ENCODE measurements at regions not wholly inside any gene's neighbourhood (a gene's known extent, or its start where the extent isn't known, plus 50 kb on each side); places are given as distances from the start of the nearest gene placed in this dataset.

DNA sequence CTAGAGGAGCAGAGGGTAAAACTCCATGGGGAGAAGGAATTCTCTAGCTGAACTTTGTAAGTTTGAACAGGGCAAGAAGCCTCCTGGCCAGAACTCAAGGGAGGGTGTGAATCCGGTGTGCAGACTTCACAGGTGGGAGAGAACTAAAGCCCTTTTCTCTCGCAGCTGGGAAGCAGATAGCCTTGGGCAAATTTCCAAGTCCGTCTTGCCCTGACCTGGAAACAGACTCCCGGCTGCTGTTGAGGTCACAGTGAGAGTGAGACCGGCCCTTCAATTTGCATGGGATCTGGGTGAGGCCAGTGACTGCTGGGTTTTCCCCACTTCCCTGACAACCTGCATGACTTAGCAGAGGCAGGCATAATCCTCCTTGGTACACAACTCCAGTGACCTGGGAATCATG, 94.5 kb upstream of the ZNF827 start:
- Histone ChIP-seq H3K9me3 (ENCODE audit: low read length) (no peaks in the 10 kb centered on the region), H3K27me3 (ENCODE audit: low read length) (no peaks in the 10 kb centered on the region), H3K9ac (ENCODE audit: low read length) (peak overlapping the region; percentile 49), H3K36me3 (ENCODE audit: insufficient read depth, low read length) (no peaks in the 10 kb centered on the region), H3K9me2 (replicated peaks; ENCODE audit: insufficient read depth, low read length) (no peaks in the 10 kb centered on the region), H3K4me3 (ENCODE audit: low read length) (peak overlapping the region; percentile 44), H4K20me1 (ENCODE audit: insufficient read depth, low read depth, low read length) (no peaks in the 10 kb centered on the region), H3K27ac (ENCODE audit: low read length) (peak overlapping the region; percentile 73), H3K4me2 (ENCODE audit: low read depth, low read length, poor library complexity, severe bottlenecking) (peak overlapping the region; percentile 65), H3K4me1 (ENCODE audit: low read length) (peaks cover 55% of the 10 kb centered on the region), H2AFZ (ENCODE audit: low read length) (peak overlapping the region; percentile 98), H3K79me2 (ENCODE audit: low read length) (no peaks in the 10 kb centered on the region)
- peak; percentile 67 for DNase-seq

GRCh38 chr4:146032234-146032860, 93.7 kb upstream of the ZNF827 start:
- Histone ChIP-seq H3K36me3 (ENCODE audit: insufficient read depth, low read length) (no peaks in the 10 kb centered on the region), H3K4me1 (ENCODE audit: low read length) (peaks cover 59% of the 10 kb centered on the region), H3K4me3 (ENCODE audit: low read length) (peak overlapping the region; percentile 44), H3K79me2 (ENCODE audit: low read length) (no peaks in the 10 kb centered on the region), H2AFZ (ENCODE audit: low read length) (peak overlapping the region; percentile 98), H4K20me1 (ENCODE audit: insufficient read depth, low read depth, low read length) (no peaks in the 10 kb centered on the region), H3K9me2 (replicated peaks; ENCODE audit: insufficient read depth, low read length) (no peaks in the 10 kb centered on the region), H3K27ac (ENCODE audit: low read length) (peak overlapping the region; percentile 73), H3K27me3 (ENCODE audit: low read length) (no peaks in the 10 kb centered on the region), H3K9ac (ENCODE audit: low read length) (peak overlapping the region; percentile 49), H3K4me2 (ENCODE audit: low read depth, low read length, poor library complexity, severe bottlenecking) (peak overlapping the region; percentile 65), H3K9me3 (ENCODE audit: low read length) (no peaks in the 10 kb centered on the region)
- DNase-seq = peak; percentile 85

- Histone ChIP-seq H2AFZ (ENCODE audit: low read length) (peak overlapping the region; percentile 69), H3K4me1 (ENCODE audit: low read length) (peaks cover 59% of the 10 kb centered on the region), H3K9me2 (replicated peaks; ENCODE audit: insufficient read depth, low read length) (no peaks in the 10 kb centered on the region), H4K20me1 (ENCODE audit: insufficient read depth, low read depth, low read length) (no peaks in the 10 kb centered on the region), H3K79me2 (ENCODE audit: low read length) (no peaks in the 10 kb centered on the region), H3K9ac (ENCODE audit: low read length) (peak overlapping the region; percentile 5; the same call in 1 of the 2 replicates), H3K27ac (ENCODE audit: low read length) (no peak overlapping the region), H3K36me3 (ENCODE audit: insufficient read depth, low read length) (no peaks in the 10 kb centered on the region), H3K27me3 (ENCODE audit: low read length) (no peaks in the 10 kb centered on the region), H3K4me3 (ENCODE audit: low read length) (peak overlapping the region; percentile 17), H3K4me2 (ENCODE audit: low read depth, low read length, poor library complexity, severe bottlenecking) (peak overlapping the region; percentile 51), H3K9me3 (ENCODE audit: low read length) (no peaks in the 10 kb centered on the region)
- DNase-seq = peak; percentile 66
Measured at GRCh38 chr4:146029939-146030710, 91.5 kb upstream of the ZNF827 start.

DNA sequence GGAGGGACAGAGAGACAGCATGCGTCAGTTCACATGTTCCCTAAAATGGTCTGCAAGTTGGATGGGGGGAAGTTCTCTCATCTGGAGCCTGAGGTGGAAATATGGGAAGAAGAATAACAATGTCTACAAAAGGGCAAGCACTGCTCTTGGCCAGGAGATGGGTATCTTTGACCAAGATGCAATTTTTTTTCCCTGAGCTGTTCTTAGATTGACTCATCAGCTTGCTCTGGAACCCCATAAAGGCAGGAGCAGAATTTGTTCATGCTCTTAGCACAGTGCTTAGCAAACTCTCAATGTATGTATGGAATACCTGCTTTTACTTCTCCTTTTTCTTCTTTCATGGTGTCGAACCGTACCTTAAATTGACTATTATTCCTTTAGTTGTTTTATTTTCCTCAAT, 90.5 kb upstream of the ZNF827 start:
- Histone ChIP-seq H3K36me3 (ENCODE audit: insufficient read depth, low read length) (no peaks in the 10 kb centered on the region), H2AFZ (ENCODE audit: low read length) (peak overlapping the region; percentile 69)
- DNase-seq = no peak

GRCh38 chr4:146027761-146028160, 89.1 kb upstream of the ZNF827 start:
- no peaks in the 10 kb centered on the region for H3K36me3 ChIP-seq (ENCODE audit: insufficient read depth, low read length)
- H3K4me3 ChIP-seq (ENCODE audit: low read length) = no peak overlapping the region
- H4K20me1 ChIP-seq (ENCODE audit: insufficient read depth, low read depth, low read length) = no peaks in the 10 kb centered on the region
- H3K27me3 ChIP-seq (ENCODE audit: low read length) = no peaks in the 10 kb centered on the region
- H3K9ac ChIP-seq (ENCODE audit: low read length) = no peak overlapping the region
- H3K27ac ChIP-seq (ENCODE audit: low read length) = no peak overlapping the region
- H3K4me1 ChIP-seq (ENCODE audit: low read length) = peaks cover 60% of the 10 kb centered on the region
- H3K4me2 ChIP-seq (ENCODE audit: low read depth, low read length, poor library complexity, severe bottlenecking) = no peak overlapping the region
- no peak for DNase-seq
- H3K9me3 ChIP-seq (ENCODE audit: low read length) = no peaks in the 10 kb centered on the region
- no peak overlapping the region for H2AFZ ChIP-seq (ENCODE audit: low read length)
- no peaks in the 10 kb centered on the region for H3K9me2 ChIP-seq (replicated peaks; ENCODE audit: insufficient read depth, low read length)
- no peaks in the 10 kb centered on the region for H3K79me2 ChIP-seq (ENCODE audit: low read length)

More for the DNA sequence above, 90.5 kb upstream of the ZNF827 start:
- Histone ChIP-seq H3K27me3 (ENCODE audit: low read length) (no peaks in the 10 kb centered on the region), H3K9me2 (replicated peaks; ENCODE audit: insufficient read depth, low read length) (no peaks in the 10 kb centered on the region), H3K4me2 (ENCODE audit: low read depth, low read length, poor library complexity, severe bottlenecking) (peak overlapping the region; percentile 51), H3K4me1 (ENCODE audit: low read length) (peaks cover 61% of the 10 kb centered on the region), H3K9ac (ENCODE audit: low read length) (no peak overlapping the region), H3K4me3 (ENCODE audit: low read length) (no peak overlapping the region), H3K9me3 (ENCODE audit: low read length) (no peaks in the 10 kb centered on the region), H3K79me2 (ENCODE audit: low read length) (no peaks in the 10 kb centered on the region), H3K27ac (ENCODE audit: low read length) (no peak overlapping the region), H4K20me1 (ENCODE audit: insufficient read depth, low read depth, low read length) (no peaks in the 10 kb centered on the region)

DNA sequence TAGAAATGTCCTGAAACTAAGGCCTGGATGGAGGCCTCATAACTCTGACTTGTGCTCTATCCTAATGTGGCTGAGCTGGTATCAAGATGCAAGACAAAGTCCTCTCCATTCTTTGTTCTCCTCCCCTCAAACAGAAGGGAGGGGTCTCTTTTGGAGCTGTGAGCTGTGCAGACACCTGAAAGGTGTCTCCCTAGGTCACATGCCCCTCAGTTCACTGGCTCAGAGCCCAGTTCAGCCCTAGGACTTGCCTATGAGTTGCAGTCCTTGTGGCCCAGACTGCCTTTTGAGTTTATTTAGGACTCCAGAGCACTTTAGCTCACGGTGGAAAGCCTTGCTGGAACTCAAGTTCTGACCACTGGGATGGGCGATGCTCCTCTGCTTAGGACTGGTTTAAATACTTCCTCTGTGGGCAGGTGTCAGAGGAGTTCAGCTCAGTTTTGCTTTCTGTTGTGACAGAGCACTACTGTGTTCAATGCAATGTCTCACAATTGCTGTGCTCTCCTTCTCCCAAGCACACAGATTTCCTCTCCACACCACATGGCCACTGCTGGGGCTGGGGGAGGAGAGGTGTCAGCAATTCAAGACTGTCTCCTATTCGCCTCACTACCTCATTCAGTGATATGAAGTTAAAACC, 84.8 kb upstream of the ZNF827 start:
- Histone ChIP-seq H3K4me2 (ENCODE audit: low read depth, low read length, poor library complexity, severe bottlenecking) (no peak overlapping the region), H3K27ac (ENCODE audit: low read length) (no peak overlapping the region), H3K79me2 (ENCODE audit: low read length) (no peaks in the 10 kb centered on the region), H3K27me3 (ENCODE audit: low read length) (no peaks in the 10 kb centered on the region), H3K4me1 (ENCODE audit: low read length) (peaks cover 26% of the 10 kb centered on the region), H3K9me3 (ENCODE audit: low read length) (no peaks in the 10 kb centered on the region), H3K4me3 (ENCODE audit: low read length) (no peak overlapping the region), H3K36me3 (ENCODE audit: insufficient read depth, low read length) (no peaks in the 10 kb centered on the region; the same call in 1 of the 2 replicates), H3K9me2 (replicated peaks; ENCODE audit: insufficient read depth, low read length) (no peaks in the 10 kb centered on the region), H4K20me1 (ENCODE audit: insufficient read depth, low read depth, low read length) (no peaks in the 10 kb centered on the region), H3K9ac (ENCODE audit: low read length) (no peak overlapping the region), H2AFZ (ENCODE audit: low read length) (no peak overlapping the region)
- DNase-seq = no peak

DNA sequence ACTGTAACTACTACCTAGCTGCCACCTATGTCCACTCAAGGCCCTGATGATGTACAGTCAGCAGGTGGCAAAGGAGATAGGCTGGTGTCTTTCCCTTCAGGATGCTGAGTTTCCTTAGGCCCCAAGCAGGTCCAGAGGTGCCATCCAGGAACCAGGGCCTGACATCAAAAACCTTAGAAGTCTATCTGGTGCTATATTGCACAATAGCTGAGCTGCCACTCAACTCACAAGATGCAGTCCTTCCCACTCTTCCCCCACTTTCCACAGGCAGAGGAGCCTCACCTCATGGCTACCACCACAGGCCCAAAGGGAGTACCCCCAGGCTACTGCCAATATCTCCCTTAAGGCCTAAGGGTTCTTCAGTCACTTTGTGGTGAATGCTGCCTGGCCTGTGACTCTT, 83.9 kb upstream of the ZNF827 start:
- H3K4me2 ChIP-seq (ENCODE audit: low read depth, low read length, poor library complexity, severe bottlenecking) = no peak overlapping the region
- H3K4me1 ChIP-seq (ENCODE audit: low read length) = peaks cover 23% of the 10 kb centered on the region
- H2AFZ ChIP-seq (ENCODE audit: low read length) = no peak overlapping the region
- no peaks in the 10 kb centered on the region for H3K9me3 ChIP-seq (ENCODE audit: low read length)
- no peak for DNase-seq
- no peaks in the 10 kb centered on the region for H3K27me3 ChIP-seq (ENCODE audit: low read length)
- H3K36me3 ChIP-seq (ENCODE audit: insufficient read depth, low read length) = no peaks in the 10 kb centered on the region; the same call in 1 of the 2 replicates
- no peak overlapping the region for H3K9ac ChIP-seq (ENCODE audit: low read length)
- no peaks in the 10 kb centered on the region for H4K20me1 ChIP-seq (ENCODE audit: insufficient read depth, low read depth, low read length)
- no peaks in the 10 kb centered on the region for H3K9me2 ChIP-seq (replicated peaks; ENCODE audit: insufficient read depth, low read length)
- H3K4me3 ChIP-seq (ENCODE audit: low read length) = no peak overlapping the region
- no peaks in the 10 kb centered on the region for H3K79me2 ChIP-seq (ENCODE audit: low read length)
- H3K27ac ChIP-seq (ENCODE audit: low read length) = no peak overlapping the region

DNA sequence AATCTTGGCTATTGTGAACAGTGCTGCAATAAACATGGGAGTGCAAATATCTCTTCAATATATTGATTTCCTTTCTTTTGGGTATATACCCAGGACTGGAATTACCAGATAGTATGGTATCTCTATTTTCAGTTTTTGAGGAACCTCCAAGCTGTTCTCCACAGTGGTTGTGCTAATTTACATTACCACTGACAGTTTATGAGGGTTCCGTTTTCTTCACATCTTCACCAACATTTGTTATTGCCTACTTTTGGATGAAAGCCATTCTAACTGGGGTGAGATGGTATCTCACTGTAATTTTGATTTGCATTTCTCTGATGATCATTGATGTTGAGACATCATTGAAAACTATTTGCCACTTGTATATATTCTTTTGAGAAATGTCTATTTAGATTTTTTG, 79.6 kb upstream of the ZNF827 start:
- H3K4me1 ChIP-seq (ENCODE audit: low read length) = peaks cover 34% of the 10 kb centered on the region
- H3K79me2 ChIP-seq (ENCODE audit: low read length) = no peaks in the 10 kb centered on the region
- no peaks in the 10 kb centered on the region; the same call in 1 of the 2 replicates for H3K36me3 ChIP-seq (ENCODE audit: insufficient read depth, low read length)
- H3K4me3 ChIP-seq (ENCODE audit: low read length) = no peak overlapping the region
- H4K20me1 ChIP-seq (ENCODE audit: insufficient read depth, low read depth, low read length) = no peaks in the 10 kb centered on the region
- no peak overlapping the region for H2AFZ ChIP-seq (ENCODE audit: low read length)
- no peaks in the 10 kb centered on the region for H3K9me3 ChIP-seq (ENCODE audit: low read length)
- no peak overlapping the region for H3K9ac ChIP-seq (ENCODE audit: low read length)
- no peak overlapping the region for H3K4me2 ChIP-seq (ENCODE audit: low read depth, low read length, poor library complexity, severe bottlenecking)
- no peaks in the 10 kb centered on the region for H3K27me3 ChIP-seq (ENCODE audit: low read length)
- H3K27ac ChIP-seq (ENCODE audit: low read length) = no peak overlapping the region
- DNase-seq = peak; percentile 68
- H3K9me2 ChIP-seq (replicated peaks; ENCODE audit: insufficient read depth, low read length) = no peaks in the 10 kb centered on the region

Data from Karpas-422 (cell line).